Head of caudate nucleus (tissue), 42 donors: ENCODE measurements at regions not wholly inside any gene's neighbourhood (a gene's known extent, or its start where the extent isn't known, plus 50 kb on each side); places are given as distances from the start of the nearest gene placed in this dataset.
"Not testable (repeated sequence)": the region's sequence is repeated elsewhere in the genome, so short reads cannot be mapped to it uniquely, and the experiment has no call there.

ENCODE experiments used
- DNase-seq, 42 donors: peaks; one replicate each; pipeline versions ENCODE4 v3.0.0 to v3.0.0-alpha.2; 2020 to 2021; ENCODE audit warnings: mixed read lengths in 7 of 42
- intact Hi-C: fragments of 100-400 bp; cut with DNase I; formaldehyde crosslinking; loops from one replicate; pipeline ENCODE4 v1.15.0; 2022

DNA sequence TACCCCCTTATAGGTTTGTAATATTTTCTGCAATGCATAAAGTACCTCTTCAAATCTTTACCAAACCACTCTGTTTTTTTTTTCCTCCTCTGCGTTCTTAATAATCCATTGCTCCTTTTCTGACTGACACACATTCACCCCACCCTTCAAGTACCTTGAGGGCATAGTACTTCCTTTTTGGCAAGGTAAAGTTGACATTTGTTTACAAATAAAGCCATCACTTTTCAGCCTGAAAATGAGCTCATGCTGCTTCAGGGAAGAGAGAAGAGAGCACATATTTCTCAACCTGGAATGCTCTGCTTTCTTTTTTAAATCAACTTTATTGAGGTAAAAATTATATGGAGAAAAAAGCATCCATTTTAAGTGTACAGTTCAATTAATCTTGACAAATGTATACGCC lies 113.9 kb downstream of the AGTR2 start:
- intact Hi-C loops, result no loop called here
- DNase-seq, result no peak

DNA sequence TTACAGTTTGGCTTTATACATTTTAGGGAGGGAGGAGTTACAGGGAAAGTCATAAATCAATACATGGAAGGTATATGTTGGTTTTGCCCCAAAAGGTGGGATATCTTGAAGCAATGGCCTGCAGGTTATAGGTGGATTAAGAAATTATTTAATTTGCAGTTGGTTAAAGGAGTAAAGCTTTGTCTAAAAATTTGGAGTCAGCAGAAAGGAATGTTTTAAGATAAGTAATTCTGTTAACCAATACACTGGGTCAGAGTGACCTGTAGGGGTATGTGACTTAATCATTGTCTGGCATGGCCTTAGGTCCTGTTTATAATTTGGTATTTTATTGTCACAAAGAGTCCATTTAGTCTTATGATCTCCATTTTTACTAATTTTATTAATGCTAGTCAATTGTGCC lies 115.0 kb downstream of the AGTR2 start:
- DNase-seq, result no peak
- intact Hi-C loops, result no loop called here

DNA sequence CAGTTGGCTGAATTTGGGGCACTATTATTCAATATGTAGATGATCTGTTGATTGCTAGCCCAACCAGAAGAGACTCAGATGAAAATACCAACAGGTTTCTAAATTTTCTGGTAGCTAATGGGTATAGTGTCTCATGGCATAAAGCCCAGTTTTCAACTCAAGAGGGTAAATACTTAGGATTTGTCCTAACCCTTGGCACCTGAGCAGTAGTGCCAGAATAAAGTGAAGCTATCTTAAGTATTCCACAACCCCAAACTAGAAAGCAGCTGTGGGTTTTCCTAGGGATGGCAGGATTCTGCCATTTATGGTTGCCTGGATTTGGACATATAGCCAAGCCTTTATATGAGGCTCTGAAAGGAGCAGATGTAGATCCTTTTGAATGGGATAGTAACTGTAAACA lies 119.0 kb downstream of the AGTR2 start:
- intact Hi-C loops, result no loop called here
- no peak for DNase-seq

DNA sequence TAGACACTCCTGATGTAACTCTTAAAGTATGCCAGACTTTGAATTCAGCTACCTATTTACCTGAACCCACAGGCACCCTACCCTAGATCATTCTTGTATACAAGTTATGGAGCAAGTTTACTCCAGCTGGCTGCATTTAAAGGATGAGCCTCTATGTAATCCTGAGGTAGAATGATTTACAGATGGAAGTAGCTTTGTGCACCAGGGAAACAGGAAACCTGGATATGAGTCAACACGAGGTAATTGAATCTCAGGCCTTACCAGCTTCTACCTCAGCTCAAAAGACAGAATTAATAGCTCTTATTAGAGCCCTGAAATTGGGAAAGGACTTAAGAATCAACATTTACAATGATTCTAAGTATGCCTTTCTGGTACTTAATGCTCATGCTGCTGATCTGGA lies 119.8 kb downstream of the AGTR2 start:
- DNase-seq, result no peak
- intact Hi-C loops, result no loop called here

DNA sequence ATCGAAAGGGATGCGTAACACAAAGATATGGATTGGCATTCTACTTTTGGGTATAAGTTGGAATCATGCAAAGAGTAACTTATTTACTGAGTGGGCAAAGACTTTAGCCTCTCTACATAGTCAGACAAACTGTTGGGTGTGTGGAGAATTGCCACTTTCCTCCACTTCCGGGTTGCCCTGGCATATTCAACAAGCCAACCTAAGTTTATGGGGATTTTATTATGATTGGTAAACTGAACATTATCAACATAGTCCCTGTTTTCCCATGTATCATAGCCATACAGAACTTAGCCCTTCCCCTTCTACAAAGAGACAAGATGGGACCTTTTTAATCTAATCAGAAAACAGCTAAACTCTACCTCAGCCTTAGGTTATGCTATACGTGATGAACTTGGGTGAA lies 121.6 kb downstream of the AGTR2 start:
- DNase-seq, result no peak
- intact Hi-C loops, result no loop called here

DNA sequence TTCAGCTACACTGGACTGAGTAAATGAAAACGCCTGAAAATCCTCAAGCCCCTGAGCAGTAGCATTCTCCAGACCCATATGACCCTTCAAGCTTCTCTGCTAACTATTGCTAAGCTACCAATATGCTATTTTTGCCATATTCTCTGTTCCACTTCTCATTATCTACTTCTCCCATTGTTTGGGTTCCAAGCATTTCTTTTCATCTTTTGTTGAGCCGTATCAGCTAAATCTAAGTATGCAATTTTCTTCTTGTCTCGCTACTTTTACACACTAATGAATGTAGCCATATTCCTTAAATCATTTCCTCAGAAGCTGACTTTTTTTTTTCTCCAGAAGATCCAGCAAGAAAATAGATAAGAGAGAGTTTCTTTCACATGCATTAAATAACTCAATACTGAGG lies 128.4 kb downstream of the AGTR2 start:
- DNase-seq, result no peak
- intact Hi-C loops, result no loop called here

DNA sequence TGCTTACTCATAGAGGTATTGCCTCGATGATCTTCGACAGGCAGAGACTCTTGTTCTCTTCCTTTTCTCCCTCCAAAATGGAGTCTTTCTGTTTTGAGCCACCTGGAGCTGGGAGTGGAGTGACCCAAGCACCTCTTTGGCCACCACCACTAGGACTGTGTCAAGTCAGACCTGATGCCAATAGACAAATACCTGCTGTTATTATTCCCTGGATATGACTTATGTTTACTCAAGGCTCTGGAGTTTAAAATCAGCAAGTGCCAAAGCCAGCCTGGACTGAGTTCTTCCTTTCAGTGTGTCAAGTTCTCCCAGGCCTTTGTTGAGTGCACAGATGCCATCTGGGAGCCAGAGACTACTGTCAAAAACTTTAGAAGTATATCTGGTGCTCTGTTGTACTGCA lies 130.2 kb upstream of the SLC6A14 start:
- DNase-seq, result no peak

DNA sequence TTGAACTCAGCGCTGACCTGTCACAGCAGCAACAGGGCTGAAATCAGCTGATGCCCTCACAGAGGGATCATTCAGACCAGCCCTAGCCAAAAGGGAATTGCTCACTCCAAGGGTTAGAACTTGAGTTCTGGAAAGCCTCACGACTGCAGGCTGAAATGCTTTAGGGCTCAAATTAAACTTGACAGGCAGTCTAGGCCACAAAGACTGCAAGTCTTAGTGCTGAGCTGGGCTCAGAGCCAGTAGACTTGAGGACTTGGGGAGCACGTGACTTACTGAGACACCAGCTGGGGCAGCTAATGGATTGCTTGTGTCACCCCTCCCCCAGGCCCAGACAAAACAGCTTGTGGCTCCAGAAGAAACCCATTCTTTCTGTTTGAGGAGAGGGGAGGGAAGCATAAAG lies 119.0 kb upstream of the SLC6A14 start:
- intact Hi-C loops, result no loop called here
- DNase-seq, result peak in 37 of 42 donors; percentile 1 to 59 (median 28)

More for the DNA sequence above, 130.2 kb upstream of the SLC6A14 start:
- intact Hi-C loops, result no loop called here

DNA sequence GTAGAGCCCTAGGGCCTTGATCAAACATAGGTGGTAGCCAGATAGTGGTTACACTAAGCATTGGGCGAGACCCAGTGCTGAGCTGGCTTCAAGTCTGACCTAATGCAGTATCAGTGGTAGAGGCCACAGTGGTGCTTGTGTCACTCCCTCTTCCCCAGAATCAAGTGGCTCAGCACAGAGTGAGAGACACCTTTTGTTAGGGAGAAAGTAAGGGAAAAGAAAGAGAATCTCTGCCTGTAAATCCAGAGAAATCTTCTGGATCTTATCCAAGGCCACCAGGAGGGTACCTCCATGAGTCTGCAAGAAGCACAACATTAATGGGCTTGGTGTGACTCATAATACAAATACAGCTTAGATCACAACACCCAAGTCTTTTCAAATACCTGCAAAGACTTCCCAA lies 117.7 kb upstream of the SLC6A14 start:
- no peak for DNase-seq
- intact Hi-C loops, result no loop called here

DNA sequence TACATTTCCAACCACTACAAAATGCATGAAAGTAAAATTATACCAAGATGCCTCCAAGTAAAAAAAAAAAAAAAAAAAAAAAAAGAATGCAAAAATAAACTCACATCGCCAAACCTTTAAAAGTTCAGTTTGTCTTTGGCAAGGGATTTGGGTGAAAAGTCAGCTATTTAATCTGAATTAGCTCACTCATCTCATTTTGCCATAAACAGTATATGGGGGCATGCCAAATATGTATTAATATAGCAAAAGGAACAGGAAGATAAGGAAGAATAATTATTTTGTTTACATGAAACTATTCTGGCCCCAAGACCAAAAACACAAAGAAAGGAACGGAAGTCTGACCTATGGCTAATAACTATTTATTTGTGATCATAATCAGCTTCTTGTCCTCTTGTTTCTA lies 114.7 kb upstream of the SLC6A14 start:
- DNase-seq, result no peak
- intact Hi-C loops, result no loop called here

DNA sequence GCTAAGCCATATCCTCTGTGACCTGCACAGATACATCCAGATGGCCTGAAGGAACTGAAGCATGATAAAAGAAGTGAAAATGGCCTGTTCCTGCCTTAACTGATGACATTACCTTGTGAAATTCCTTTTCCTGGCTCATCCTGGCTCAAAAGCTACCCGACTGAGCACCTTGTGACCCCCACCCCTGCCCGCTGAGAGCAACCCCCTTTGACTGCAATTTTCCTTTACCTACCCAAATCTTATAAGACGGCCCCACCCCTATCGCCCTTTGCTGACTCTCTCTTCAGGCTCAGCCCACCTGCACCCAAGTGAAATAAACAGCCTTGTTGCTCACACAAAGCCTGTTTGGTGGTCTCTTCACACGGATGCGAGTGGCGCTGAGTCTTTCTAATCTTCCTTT lies 104.4 kb upstream of the SLC6A14 start:
- intact Hi-C loops, result not testable (repeated sequence)

DNA sequence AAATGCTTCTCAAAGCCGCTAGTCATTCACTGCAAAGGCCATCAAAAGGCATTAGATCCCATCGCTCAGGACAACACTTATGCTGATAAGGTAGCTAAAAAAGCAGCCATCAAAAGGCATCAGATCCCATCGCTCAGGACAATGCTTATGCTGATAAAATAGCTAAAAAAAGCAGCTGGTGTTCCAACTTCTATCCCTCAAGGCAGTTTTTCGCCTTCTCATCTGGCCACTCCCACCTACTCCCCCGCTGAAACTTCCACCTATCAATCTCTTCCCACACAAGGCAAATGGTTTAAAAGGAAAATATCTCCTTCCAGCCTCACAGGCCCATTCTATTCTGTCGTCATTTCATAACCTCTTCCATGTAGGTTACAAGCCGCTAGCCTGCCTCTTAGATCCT lies 101.6 kb upstream of the SLC6A14 start:
- intact Hi-C loops, DNase-seq: not testable (repeated sequence)

More for the DNA sequence above, 104.4 kb upstream of the SLC6A14 start:
- not testable (repeated sequence) for DNase-seq

DNA sequence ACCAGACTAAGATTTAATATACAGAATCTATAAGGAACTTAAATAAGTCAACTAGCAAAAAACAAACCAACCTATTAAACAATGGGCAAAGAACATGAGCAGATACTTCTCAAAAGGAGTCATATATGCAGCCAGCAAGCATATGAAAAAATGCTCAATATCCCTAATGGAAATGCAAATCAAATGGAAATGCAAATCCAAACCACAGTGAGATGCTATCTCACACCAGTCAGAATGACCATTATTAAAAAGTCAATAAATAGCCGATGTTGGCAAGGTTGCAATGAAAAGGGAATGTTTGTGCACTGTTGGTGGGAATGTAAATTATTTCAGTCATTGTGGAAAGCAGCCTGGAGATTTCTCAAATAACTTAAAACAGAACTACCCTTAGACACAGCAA lies 97.0 kb upstream of the SLC6A14 start:
- intact Hi-C loops, result no loop called here
- DNase-seq, result no peak

DNA sequence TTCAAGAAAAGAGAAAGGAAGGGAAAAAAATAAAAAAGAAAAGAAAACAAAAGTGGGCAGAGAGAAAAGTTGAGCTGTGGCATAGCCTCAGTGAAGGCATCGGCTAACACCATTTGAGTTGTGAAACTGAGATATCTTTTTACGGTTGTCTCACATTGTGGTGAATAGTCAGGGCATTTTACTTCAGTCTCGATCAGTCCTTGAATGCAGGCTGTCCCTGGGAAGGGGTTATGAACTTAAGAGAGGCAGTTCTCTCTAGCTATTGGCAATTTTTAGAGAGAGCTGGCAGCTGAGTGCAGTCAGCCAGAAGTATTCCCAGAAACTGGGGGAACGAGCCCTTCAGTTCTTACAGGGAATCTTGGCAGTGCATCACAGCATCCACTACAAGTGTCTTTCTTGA lies 93.5 kb upstream of the SLC6A14 start:
- intact Hi-C loops, result no loop called here
- peak in 7 of 42 donors; percentile 1 to 35 (median 7) for DNase-seq

DNA sequence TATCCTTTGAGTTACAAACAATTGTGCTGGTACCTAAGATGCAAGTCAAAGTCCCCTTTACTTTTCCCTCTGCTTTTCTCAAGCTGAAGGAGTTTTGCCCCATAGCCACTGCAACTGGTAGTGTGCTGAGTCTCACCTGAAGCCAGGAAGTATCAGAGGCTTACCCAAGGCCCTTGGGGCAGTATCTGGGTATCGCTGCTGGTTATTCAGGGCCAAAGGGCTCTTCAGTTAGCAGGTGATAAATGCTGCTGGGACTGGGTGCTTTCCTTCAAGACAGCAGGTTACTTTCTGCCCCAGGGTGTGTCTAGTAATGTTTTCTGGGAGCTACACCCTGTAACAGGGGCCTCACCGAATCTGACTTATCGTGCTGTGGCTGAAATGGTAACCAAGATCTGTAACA lies 90.4 kb upstream of the SLC6A14 start:
- intact Hi-C loops, result no loop called here
- DNase-seq, result no peak

DNA sequence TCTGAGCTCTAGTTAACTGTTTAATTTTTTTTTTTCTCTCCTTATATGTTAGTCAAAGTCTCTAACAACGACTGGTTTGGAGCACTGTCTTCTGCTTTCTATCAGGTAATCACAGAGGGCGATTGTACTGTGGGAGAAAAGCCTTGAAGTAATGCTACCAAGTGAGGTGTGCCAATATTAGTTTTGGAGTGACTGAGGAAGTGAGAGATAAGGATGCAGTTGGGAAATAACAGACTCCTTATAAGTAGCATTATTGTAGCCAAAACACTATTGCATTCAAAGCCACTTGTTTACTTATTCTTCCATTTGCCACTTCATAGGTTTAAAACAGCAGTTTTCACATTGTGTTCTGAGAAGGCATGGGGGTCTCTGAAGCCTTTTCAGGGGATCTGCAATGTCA lies 79.1 kb upstream of the SLC6A14 start:
- no peak for DNase-seq
- intact Hi-C loops, result no loop called here

DNA sequence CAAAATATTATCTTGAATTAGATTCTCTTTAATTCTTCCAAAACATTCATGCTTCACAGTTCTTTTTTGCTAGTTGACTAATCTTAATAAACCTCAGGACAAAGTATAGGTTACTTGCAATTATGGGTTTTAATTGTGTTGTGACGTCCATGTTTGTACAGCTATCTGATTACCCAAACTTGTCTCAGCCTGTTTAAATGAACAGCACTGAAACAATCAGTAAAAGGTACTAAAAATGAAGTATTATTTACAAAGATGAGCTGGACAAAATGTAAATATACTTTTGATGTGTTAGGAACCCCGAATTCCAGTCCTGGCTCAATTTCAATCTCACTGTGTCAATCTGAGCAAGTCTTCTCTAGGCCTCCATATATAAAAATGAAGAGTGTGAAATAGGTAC lies 57.4 kb upstream of the SLC6A14 start:
- intact Hi-C loops, result no loop called here
- no peak for DNase-seq

DNA sequence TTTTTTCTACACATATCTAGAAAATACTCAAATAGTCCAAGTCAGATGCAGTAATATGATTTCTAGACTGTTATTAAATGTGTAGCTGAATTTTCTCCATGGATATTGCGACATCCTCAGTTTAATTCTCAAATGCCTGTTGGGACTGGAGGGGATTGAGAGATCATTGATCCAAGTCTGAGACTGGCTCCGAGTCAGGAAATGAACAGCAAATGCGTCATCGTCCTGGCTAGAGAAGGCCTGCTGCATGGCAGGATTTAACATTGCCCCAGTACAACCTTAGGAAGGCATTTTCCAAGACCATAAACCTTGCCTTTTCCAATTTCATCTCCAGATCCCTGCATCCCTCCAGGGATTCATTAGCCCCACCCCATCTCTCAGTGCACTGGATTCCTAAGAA lies 56.6 kb upstream of the SLC6A14 start:
- intact Hi-C loops, result no loop called here
- DNase-seq, result no peak

DNA sequence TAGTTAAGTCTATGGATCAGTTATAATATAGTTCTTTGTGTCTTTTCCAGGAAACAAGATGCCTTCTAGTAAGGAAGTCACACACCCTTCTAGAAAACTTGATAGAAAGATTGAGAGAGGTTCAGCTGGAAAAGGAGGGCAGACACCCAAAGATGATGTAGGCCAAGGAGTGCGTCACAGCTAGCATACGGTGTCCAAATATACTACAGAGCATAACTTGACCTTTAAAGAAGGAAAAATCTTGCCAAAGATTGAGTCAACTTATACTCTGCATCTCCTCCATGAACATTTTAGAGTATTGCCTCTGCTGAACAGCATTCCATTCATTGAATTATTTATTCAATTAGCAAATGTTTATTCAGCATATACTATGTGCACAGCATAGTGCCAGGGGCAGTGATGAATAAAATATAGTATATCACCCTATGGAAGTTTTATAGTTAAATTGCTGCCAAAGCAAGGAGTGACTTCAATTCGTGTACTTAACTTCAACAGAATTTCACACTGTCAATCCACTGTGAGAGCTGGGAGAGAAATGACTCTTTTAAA lies 51.9 kb upstream of the SLC6A14 start:
- intact Hi-C loops, result no loop called here
- DNase-seq, result no peak
